H1 (cell line): ENCODE measurements at regions not wholly inside any gene's neighbourhood (a gene's known extent, or its start where the extent isn't known, plus 50 kb on each side); places are given as distances from the start of the nearest gene placed in this dataset.

Experiments used
- E2F6 ChIP-seq: IDR thresholded peaks from 2 replicates; pipeline ENCODE4 v1.6.1; 2012; ENCODE audit warnings: inconsistent platforms
- EZH2 ChIP-seq: fragments of 200-600 bp; sonication (generic); IDR thresholded peaks from 2 replicates; pipeline ENCODE4 v1.7.1; 2012; ENCODE audit warnings: low read depth, mild to moderate bottlenecking, moderate library complexity, low read length, inconsistent platforms; ENCODE audit not compliant: severe bottlenecking
- RXRA ChIP-seq: IDR thresholded peaks from 2 replicates; pipeline ENCODE4 v1.6.1; 2011; ENCODE audit warnings: low read depth, mild to moderate bottlenecking, low read length, moderate library complexity; ENCODE audit not compliant: insufficient read depth
- TAF7 ChIP-seq: optimal IDR thresholded peaks from 2 replicates; pipeline ENCODE3; 2011; ENCODE audit warnings: low read depth, mild to moderate bottlenecking, inconsistent platforms, low read length, moderate library complexity, borderline replicate concordance

GRCh38 chr14:83814896-83815295 lies 1715.0 kb upstream of the FLRT2 start (continued):
- TF ChIP-seq EZH2 (no peak), TAF7 (no peak), E2F6 (no peak), RXRA (no peak)
